ENCODE measurements at regions not wholly inside any gene's neighbourhood (a gene's known extent, or its start where the extent isn't known, plus 50 kb on each side); places are given as distances from the start of the nearest gene placed in this dataset.

- no peak for TF ChIP-seq KDM1A (IDR thresholded peaks at IDR 0.05; ENCODE audit: borderline replicate concordance, low read length)
- TF ChIP-seq RAD21 (IDR thresholded peaks at IDR 0.05 in 1 of 2, conservative IDR thresholded peaks at IDR 0.05 in 1 of 2; ENCODE audit: low read depth in 2 of 2, low read length in 2 of 2) = no peak
- TF ChIP-seq RFX5 (IDR thresholded peaks at IDR 0.05; ENCODE audit: borderline replicate concordance, low read depth, low read length) = no peak
- TF ChIP-seq RXRA (IDR thresholded peaks at IDR 0.05; ENCODE audit: insufficient read depth, low read depth, low read length) = no peak
- no peak for TF ChIP-seq CTBP2 (IDR thresholded peaks at IDR 0.05; ENCODE audit: borderline replicate concordance, insufficient read depth, insufficient read length, low read length)
- Histone ChIP-seq H2BK5ac (ENCODE audit: low read depth, low read length) (no peak overlapping the region), H3K56ac (replicated peaks; ENCODE audit: insufficient read length, low read depth, low read length) (no peak overlapping the region), H3K23me2 (ENCODE audit: low read depth, low read length) (no peaks in the 10 kb centered on the region), H4K5ac (ENCODE audit: insufficient read length, low read depth, low read length) (no peak overlapping the region), H2BK20ac (ENCODE audit: low read length) (no peak overlapping the region), H2BK15ac (ENCODE audit: low read length) (no peak overlapping the region), H3K79me2 (ENCODE audit: control insufficient read depth in 1 of 2, insufficient read depth in 2 of 2, low read length in 2 of 2) (no peaks in the 10 kb centered on the region), H3K4me2 (ENCODE audit: insufficient read depth in 1 of 2, low read depth in 2 of 2, low read length in 2 of 2) (no peak overlapping the region), H3K23ac (ENCODE audit: insufficient read length) (no peak overlapping the region), H3K4me1 (replicated peaks in 1 of 4; ENCODE audit: control insufficient read depth in 3 of 4, insufficient read depth in 4 of 4, low read length in 3 of 4) (peaks cover 0 to 6% (median 0%) of the 10 kb centered on the region in 4 experiments; a peak in 2 of 7 replicates), H4K91ac (replicated peaks; ENCODE audit: insufficient read length, low read length) (no peak overlapping the region), H2BK120ac (replicated peaks; ENCODE audit: low read depth, low read length) (no peak overlapping the region), H2BK12ac (ENCODE audit: low read depth, low read length) (no peak overlapping the region), H3K4me3 (ENCODE audit: extremely low read depth in 1 of 4, insufficient read depth in 2 of 4, low read depth in 3 of 4, low read length in 4 of 4) (no peak overlapping the region), H3K9ac (replicated peaks in 1 of 4; ENCODE audit: extremely low read depth in 1 of 4, low read depth in 3 of 4, low read length in 3 of 4) (no peak overlapping the region), H2AFZ (ENCODE audit: low read length) (no peak overlapping the region), H3K79me1 (ENCODE audit: low read depth, low read length) (no peaks in the 10 kb centered on the region), H4K8ac (ENCODE audit: extremely low read depth, insufficient read depth, low read length) (peak overlapping the region; percentile 29; the same call in 1 of the 2 replicates), H2AK5ac (ENCODE audit: low read depth, low read length) (no peak overlapping the region), H3K27me3 (replicated peaks in 1 of 4; ENCODE audit: control insufficient read depth in 3 of 4, extremely low read depth in 1 of 4, insufficient read depth in 3 of 4, low read length in 3 of 4) (no peaks in the 10 kb centered on the region), H3K4ac (replicated peaks; ENCODE audit: insufficient read length, low read depth, low read length) (no peak overlapping the region), H4K20me1 (replicated peaks in 1 of 2; ENCODE audit: control insufficient read depth in 1 of 2, insufficient read depth in 2 of 2, low read length in 2 of 2) (no peaks in the 10 kb centered on the region), H3K18ac (ENCODE audit: extremely low read depth, low read length) (no peak overlapping the region), H3K36me3 (ENCODE audit: control insufficient read depth in 2 of 4, insufficient read depth in 4 of 4, low read length in 3 of 4) (no peaks in the 10 kb centered on the region), H3K27ac (ENCODE audit: low read depth, low read length) (no peak overlapping the region), H3K14ac (ENCODE audit: insufficient read length) (no peak overlapping the region), H3K9me3 (ENCODE audit: insufficient read depth in 2 of 2, low read depth in 1 of 2, low read length in 1 of 2) (no peaks in the 10 kb centered on the region)
- no peak for DNase-seq (ENCODE audit: low read depth in 1 of 2, low spot score in 2 of 2)
- ChIA-PET POLR2A (ENCODE audit: partially characterized antibody) (no interaction called here), CTCF (ENCODE audit: partially characterized antibody) (interaction anchor here (0.6 to 2.1 kb wide), 2 partner anchors 19 to 82 kb away, joined by 3 to 8 read pairs; no protein-coding TSS in a partner anchor)
- 98% methylated on average over 5 of the region's 5 CpGs; no CpG with 5 or more reads in 1 of the 2 experiments for WGBS, 2 experiments (ENCODE audit: extremely low coverage in 1 of 2, insufficient coverage in 1 of 2, insufficient read length in 1 of 2, insufficient replicate concordance in 2 of 2, low coverage in 1 of 2, low lambda C conversion rate in 2 of 2, missing lambda C conversion rate in 1 of 2)
- FAIRE-seq = no peak
Measured at GRCh38 chr20:8935878-8936277, 133.0 kb upstream of the PLCB4 start.
